SU-DHL-6 (cell line): ENCODE measurements at regions not wholly inside any gene's neighbourhood (a gene's known extent, or its start where the extent isn't known, plus 50 kb on each side); places are given as distances from the start of the nearest gene placed in this dataset.

ENCODE experiments used
- H2AFZ ChIP-seq: fragments of 200-600 bp; sonication (generic); 2 replicates; pipeline ENCODE4 v1.6.1; 2014; ENCODE audit warnings: low read depth, mild to moderate bottlenecking, moderate library complexity, mixed read lengths, antibody characterized with exemption, low read length; ENCODE audit not compliant: severe bottlenecking
- H3F3A ChIP-seq: fragments of 200-600 bp; shearing (Covaris generic); 2 replicates; pipeline ENCODE4 v1.6.0; 2016; ENCODE audit warnings: antibody characterized with exemption, mild to moderate bottlenecking; ENCODE audit not compliant: insufficient read depth
- H3K27ac ChIP-seq: fragments of 200-600 bp; sonication (generic); 2 replicates; pipeline ENCODE4 v1.5.1; 2016; ENCODE audit warnings: low read depth, mild to moderate bottlenecking, low read length, moderate library complexity, mixed read lengths
- H3K27me3 ChIP-seq: fragments of 200-600 bp; sonication (generic), shearing (Covaris generic); 2 replicates; pipeline ENCODE4 v1.6.0; 2014; ENCODE audit warnings: mild to moderate bottlenecking, low read length
- H3K36me3 ChIP-seq: fragments of 200-600 bp; sonication (generic); 2 replicates; pipeline ENCODE4 v1.6.1; 2014; ENCODE audit warnings: mild to moderate bottlenecking, low read length, mixed read lengths
- H3K4me2 ChIP-seq: fragments of 300-600, 200-600 bp; shearing (Covaris generic), sonication (generic); 2 replicates; pipeline ENCODE4 v1.6.0; 2014; ENCODE audit warnings: low read length, low read depth, mild to moderate bottlenecking; ENCODE audit not compliant: poor library complexity, severe bottlenecking
- H3K4me3 ChIP-seq: fragments of 200-600 bp; sonication (generic); 2 replicates; pipeline ENCODE4 v1.5.1; 2014; ENCODE audit warnings: antibody characterized with exemption, low read length, mild to moderate bottlenecking, mixed read lengths; ENCODE audit not compliant: insufficient read depth, poor library complexity, severe bottlenecking
- H3K79me2 ChIP-seq: fragments of 200-600 bp; sonication (generic); 2 replicates; pipeline ENCODE4 v1.6.1; 2014; ENCODE audit warnings: mild to moderate bottlenecking, low read length, moderate library complexity; ENCODE audit not compliant: insufficient read depth
- H3K9ac ChIP-seq: fragments of 200-600 bp; sonication (generic); 2 replicates; pipeline ENCODE4 v1.7.0; 2014; ENCODE audit warnings: mild to moderate bottlenecking, low read length
- H3K9me2 ChIP-seq: fragments of 200-600 bp; sonication (generic); replicated peaks from 2 replicates; pipeline ENCODE4 v1.6.1; 2014; ENCODE audit warnings: low read length; ENCODE audit not compliant: insufficient read depth
- H3K9me3 ChIP-seq: fragments of 200-600 bp; sonication (generic); 2 replicates; pipeline ENCODE4 v1.6.1; 2014; ENCODE audit warnings: low read length, mixed read lengths; ENCODE audit not compliant: insufficient read depth
- H4K20me1 ChIP-seq: fragments of 200-600 bp; sonication (generic); 2 replicates; pipeline ENCODE4 v1.6.1; 2014; ENCODE audit warnings: low read depth, mild to moderate bottlenecking, antibody characterized with exemption, low read length, moderate library complexity, mixed read lengths
- EZH2phosphoT487 ChIP-seq: fragments of 200-600 bp; sonication (generic), shearing (Covaris generic); conservative IDR thresholded peaks from 2 replicates; pipeline ENCODE4 v1.6.1; 2018; ENCODE audit warnings: mild to moderate bottlenecking, antibody characterized with exemption, low read length, moderate library complexity, mixed read lengths
- TF ChIP-seq, protein P1 (sequence below): fragments of 200-600 bp; sonication (generic); IDR thresholded peaks from one replicate; pipeline ENCODE4 v1.5.1; 2017; ENCODE audit warnings: antibody characterized with exemption, mild to moderate bottlenecking, low read length, moderate library complexity; ENCODE audit not compliant: insufficient read depth, poor library complexity, severe bottlenecking

DNA sequence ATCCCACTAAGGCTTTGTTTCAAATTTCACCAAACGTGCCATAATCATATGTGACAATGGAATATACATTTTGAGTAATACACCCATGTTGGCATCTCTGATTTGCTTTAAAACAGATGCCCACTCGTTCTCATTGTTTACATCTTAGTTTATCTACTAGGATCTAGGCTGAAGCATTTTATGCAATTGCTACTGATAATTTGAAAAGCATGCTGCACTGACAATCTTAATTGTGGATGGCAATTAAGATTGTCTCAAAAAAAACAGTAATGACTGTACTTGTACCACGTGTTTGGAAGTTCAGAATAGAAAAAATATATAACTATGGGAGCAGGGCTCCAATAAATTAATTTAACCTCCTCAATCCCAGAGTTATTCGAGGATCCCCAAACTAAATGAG lies 136.8 kb downstream of the CRPPA start:
- no peaks in the 10 kb centered on the region for H3K36me3 ChIP-seq
- no peaks in the 10 kb centered on the region for H3F3A ChIP-seq
- no peaks in the 10 kb centered on the region for H3K27me3 ChIP-seq
- no peaks in the 10 kb centered on the region for H4K20me1 ChIP-seq
- H3K4me3 ChIP-seq: no peak overlapping the region
- no peaks in the 10 kb centered on the region for H3K9me2 ChIP-seq
- H3K9me3 ChIP-seq: no peaks in the 10 kb centered on the region; the same call in 1 of the 2 replicates
- H3K9ac ChIP-seq: no peak overlapping the region
- no peak overlapping the region for H3K4me2 ChIP-seq
- no peaks in the 10 kb centered on the region for H3K79me2 ChIP-seq
- H3K27ac ChIP-seq: no peak overlapping the region
- TF ChIP-seq, protein P1, sequence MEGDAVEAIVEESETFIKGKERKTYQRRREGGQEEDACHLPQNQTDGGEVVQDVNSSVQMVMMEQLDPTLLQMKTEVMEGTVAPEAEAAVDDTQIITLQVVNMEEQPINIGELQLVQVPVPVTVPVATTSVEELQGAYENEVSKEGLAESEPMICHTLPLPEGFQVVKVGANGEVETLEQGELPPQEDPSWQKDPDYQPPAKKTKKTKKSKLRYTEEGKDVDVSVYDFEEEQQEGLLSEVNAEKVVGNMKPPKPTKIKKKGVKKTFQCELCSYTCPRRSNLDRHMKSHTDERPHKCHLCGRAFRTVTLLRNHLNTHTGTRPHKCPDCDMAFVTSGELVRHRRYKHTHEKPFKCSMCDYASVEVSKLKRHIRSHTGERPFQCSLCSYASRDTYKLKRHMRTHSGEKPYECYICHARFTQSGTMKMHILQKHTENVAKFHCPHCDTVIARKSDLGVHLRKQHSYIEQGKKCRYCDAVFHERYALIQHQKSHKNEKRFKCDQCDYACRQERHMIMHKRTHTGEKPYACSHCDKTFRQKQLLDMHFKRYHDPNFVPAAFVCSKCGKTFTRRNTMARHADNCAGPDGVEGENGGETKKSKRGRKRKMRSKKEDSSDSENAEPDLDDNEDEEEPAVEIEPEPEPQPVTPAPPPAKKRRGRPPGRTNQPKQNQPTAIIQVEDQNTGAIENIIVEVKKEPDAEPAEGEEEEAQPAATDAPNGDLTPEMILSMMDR: no peak
- no peak for TF ChIP-seq EZH2phosphoT487
- no peak overlapping the region for H2AFZ ChIP-seq

DNA sequence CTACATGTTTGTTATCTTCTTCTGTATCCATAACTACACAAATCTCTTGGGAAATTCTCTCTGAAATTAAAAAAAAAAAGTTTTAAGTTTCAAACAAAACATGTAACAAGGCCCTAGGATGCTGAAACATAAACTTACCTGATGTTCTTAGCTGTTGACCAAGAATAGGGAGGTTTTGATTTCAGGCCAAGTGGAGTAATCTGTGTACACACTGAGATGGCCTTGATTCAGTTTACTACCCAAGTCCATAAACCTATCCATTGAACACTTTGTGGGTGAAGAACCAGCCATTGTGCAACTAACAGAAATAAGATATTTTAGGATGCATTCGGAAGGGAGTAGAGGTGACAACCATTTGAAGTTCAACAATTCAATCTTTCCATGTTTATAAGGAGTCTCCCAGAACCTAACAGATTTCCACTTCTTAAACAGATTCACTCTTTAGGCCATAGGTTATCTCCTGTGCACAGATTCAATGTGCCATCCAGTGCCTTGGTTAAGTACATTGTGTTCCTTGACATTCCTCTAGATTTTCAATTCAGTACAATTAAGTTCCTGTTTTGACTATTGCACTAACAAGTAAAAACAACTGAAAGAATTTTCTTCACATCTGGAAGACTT lies 143.1 kb downstream of the CRPPA start:
- Histone ChIP-seq H3K79me2 (no peaks in the 10 kb centered on the region), H3K9ac (no peak overlapping the region), H3K9me2 (no peaks in the 10 kb centered on the region), H4K20me1 (no peaks in the 10 kb centered on the region), H3K27ac (no peak overlapping the region), H3K4me3 (no peak overlapping the region), H3K27me3 (no peaks in the 10 kb centered on the region), H3K9me3 (no peaks in the 10 kb centered on the region), H3F3A (no peaks in the 10 kb centered on the region), H3K4me2 (no peak overlapping the region), H3K36me3 (no peaks in the 10 kb centered on the region), H2AFZ (no peak overlapping the region)
- no peak for TF ChIP-seq EZH2phosphoT487
- TF ChIP-seq, protein P1: no peak

DNA sequence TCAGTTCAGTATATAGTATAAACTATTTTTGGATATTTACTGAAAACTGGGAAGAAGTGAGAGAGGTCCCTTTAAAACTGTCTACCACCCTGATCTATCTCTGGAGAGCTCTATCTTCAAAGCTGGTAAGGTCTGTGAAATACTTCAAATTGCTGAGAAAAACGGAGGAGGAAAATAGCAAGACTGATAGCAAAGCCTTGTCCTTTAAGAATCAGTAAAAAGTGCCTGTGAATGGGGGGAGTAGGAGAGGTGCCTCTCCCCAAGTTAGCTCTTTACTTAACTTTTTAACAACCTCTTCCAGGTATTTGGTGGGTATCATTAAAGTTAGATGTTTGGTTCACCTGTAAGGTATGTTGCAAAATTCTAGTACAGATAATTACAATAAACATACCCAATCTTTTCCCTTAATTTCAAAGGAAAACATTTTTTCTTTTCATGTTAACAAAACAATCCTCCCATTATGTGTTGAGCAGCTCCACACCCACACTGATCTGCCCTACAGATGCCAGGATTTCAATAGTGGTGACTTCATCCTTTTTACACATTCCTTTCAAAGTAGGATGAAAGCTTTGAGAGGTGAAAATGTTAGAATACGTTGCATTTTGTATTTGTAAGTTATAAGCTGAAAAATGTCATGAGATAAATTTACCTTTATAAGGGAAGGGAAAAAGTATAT lies 149.2 kb downstream of the CRPPA start:
- Histone ChIP-seq H3K9me3 (no peaks in the 10 kb centered on the region), H3K36me3 (no peaks in the 10 kb centered on the region), H3K27ac (no peak overlapping the region), H2AFZ (no peak overlapping the region), H3K9me2 (no peaks in the 10 kb centered on the region), H4K20me1 (no peaks in the 10 kb centered on the region), H3K4me3 (no peak overlapping the region), H3K27me3 (no peaks in the 10 kb centered on the region), H3K4me2 (no peak overlapping the region), H3K9ac (no peak overlapping the region), H3F3A (no peaks in the 10 kb centered on the region), H3K79me2 (no peaks in the 10 kb centered on the region)
- TF ChIP-seq, protein P1: no peak
- TF ChIP-seq EZH2phosphoT487: no peak
